ENCODE measurements at regions not wholly inside any gene's neighbourhood (a gene's known extent, or its start where the extent isn't known, plus 50 kb on each side); places are given as distances from the start of the nearest gene placed in this dataset.

- H3K27ac Mint-ChIP-seq: peak overlapping the region; percentile 47
- H3K9me3 Mint-ChIP-seq: peaks cover 11% of the 10 kb centered on the region
- peaks cover 24% of the 10 kb centered on the region for H3K36me3 Mint-ChIP-seq (ENCODE audit: low read depth)
- peak overlapping the region; percentile 60 for H3K4me3 Mint-ChIP-seq
- peaks cover 40% of the 10 kb centered on the region for H3K4me1 Mint-ChIP-seq (ENCODE audit: low read depth)
- H3K27me3 Mint-ChIP-seq (ENCODE audit: low read depth): no peaks in the 10 kb centered on the region
Measured at GRCh38 chr1:193538680-193539079, 352.3 kb upstream of the B3GALT2 start.

GRCh38 chr1:193538003-193538354, 351.6 kb upstream of the B3GALT2 start:
- Mint-ChIP-seq H3K36me3 (ENCODE audit: low read depth) (peaks cover 24% of the 10 kb centered on the region), H3K27me3 (ENCODE audit: low read depth) (no peaks in the 10 kb centered on the region), H3K4me1 (ENCODE audit: low read depth) (peaks cover 40% of the 10 kb centered on the region), H3K27ac (peak overlapping the region; percentile 79), H3K9me3 (peaks cover 11% of the 10 kb centered on the region), H3K4me3 (peak overlapping the region; percentile 43)

GRCh38 chr1:193537266-193538002, 351.0 kb upstream of the B3GALT2 start:
- Mint-ChIP-seq H3K4me1 (ENCODE audit: low read depth) (peaks cover 35% of the 10 kb centered on the region), H3K36me3 (ENCODE audit: low read depth) (peaks cover 23% of the 10 kb centered on the region), H3K9me3 (peaks cover 15% of the 10 kb centered on the region), H3K27ac (peak overlapping the region; percentile 79), H3K27me3 (ENCODE audit: low read depth) (no peaks in the 10 kb centered on the region), H3K4me3 (peak overlapping the region; percentile 43)

GRCh38 chr1:193533853-193534252, 347.4 kb upstream of the B3GALT2 start:
- no peak overlapping the region for H3K4me3 Mint-ChIP-seq
- no peaks in the 10 kb centered on the region for H3K27me3 Mint-ChIP-seq (ENCODE audit: low read depth)
- peaks cover 30% of the 10 kb centered on the region for H3K9me3 Mint-ChIP-seq

GRCh38 chr1:193525917-193526710, 339.7 kb upstream of the B3GALT2 start:
- Mint-ChIP-seq H3K27ac (no peak overlapping the region), H3K4me3 (no peak overlapping the region), H3K4me1 (ENCODE audit: low read depth) (peaks cover 7% of the 10 kb centered on the region), H3K36me3 (ENCODE audit: low read depth) (peaks cover 16% of the 10 kb centered on the region), H3K27me3 (ENCODE audit: low read depth) (no peaks in the 10 kb centered on the region), H3K9me3 (peaks cover 21% of the 10 kb centered on the region)

More at GRCh38 chr1:193533853-193534252, 347.4 kb upstream of the B3GALT2 start:
- peaks cover 22% of the 10 kb centered on the region for H3K36me3 Mint-ChIP-seq (ENCODE audit: low read depth)
- peaks cover 14% of the 10 kb centered on the region for H3K4me1 Mint-ChIP-seq (ENCODE audit: low read depth)
- no peak overlapping the region for H3K27ac Mint-ChIP-seq

GRCh38 chr1:193525411-193525810, 339.0 kb upstream of the B3GALT2 start:
- Mint-ChIP-seq H3K27me3 (ENCODE audit: low read depth) (no peaks in the 10 kb centered on the region), H3K4me3 (no peak overlapping the region), H3K4me1 (ENCODE audit: low read depth) (peaks cover 7% of the 10 kb centered on the region), H3K27ac (no peak overlapping the region), H3K9me3 (peaks cover 16% of the 10 kb centered on the region), H3K36me3 (ENCODE audit: low read depth) (peaks cover 10% of the 10 kb centered on the region)

- Mint-ChIP-seq H3K9me3 (peaks cover 20% of the 10 kb centered on the region), H3K27ac (no peak overlapping the region), H3K4me3 (no peak overlapping the region), H3K4me1 (ENCODE audit: low read depth) (peaks cover 7% of the 10 kb centered on the region), H3K36me3 (ENCODE audit: low read depth) (peaks cover 10% of the 10 kb centered on the region), H3K27me3 (ENCODE audit: low read depth) (no peaks in the 10 kb centered on the region)
Measured at GRCh38 chr1:193524616-193525015, 338.2 kb upstream of the B3GALT2 start.

- Mint-ChIP-seq H3K27ac (no peak overlapping the region), H3K36me3 (ENCODE audit: low read depth) (peaks cover 12% of the 10 kb centered on the region), H3K27me3 (ENCODE audit: low read depth) (no peaks in the 10 kb centered on the region), H3K4me3 (no peak overlapping the region), H3K4me1 (ENCODE audit: low read depth) (peaks cover 7% of the 10 kb centered on the region), H3K9me3 (peaks cover 20% of the 10 kb centered on the region)
Measured at GRCh38 chr1:193524021-193524420, 337.6 kb upstream of the B3GALT2 start.

GRCh38 chr1:193520472-193520871, 334.1 kb upstream of the B3GALT2 start:
- Mint-ChIP-seq H3K36me3 (ENCODE audit: low read depth) (peaks cover 14% of the 10 kb centered on the region), H3K27me3 (ENCODE audit: low read depth) (no peaks in the 10 kb centered on the region), H3K9me3 (peaks cover 20% of the 10 kb centered on the region), H3K4me3 (no peak overlapping the region), H3K4me1 (ENCODE audit: low read depth) (peaks cover 6% of the 10 kb centered on the region), H3K27ac (no peak overlapping the region)

- Mint-ChIP-seq H3K27me3 (ENCODE audit: low read depth) (no peaks in the 10 kb centered on the region), H3K9me3 (peaks cover 17% of the 10 kb centered on the region), H3K27ac (no peak overlapping the region), H3K4me1 (ENCODE audit: low read depth) (peaks cover 4% of the 10 kb centered on the region), H3K36me3 (ENCODE audit: low read depth) (peaks cover 12% of the 10 kb centered on the region), H3K4me3 (no peak overlapping the region)
Measured at GRCh38 chr1:193519922-193520321, 333.5 kb upstream of the B3GALT2 start.

GRCh38 chr1:193516755-193517388, 330.5 kb upstream of the B3GALT2 start:
- peaks cover 17% of the 10 kb centered on the region for H3K9me3 Mint-ChIP-seq
- H3K27me3 Mint-ChIP-seq (ENCODE audit: low read depth): no peaks in the 10 kb centered on the region
- no peak overlapping the region for H3K27ac Mint-ChIP-seq
- no peak overlapping the region for H3K4me3 Mint-ChIP-seq
- H3K36me3 Mint-ChIP-seq (ENCODE audit: low read depth): peaks cover 6% of the 10 kb centered on the region
- H3K4me1 Mint-ChIP-seq (ENCODE audit: low read depth): peaks cover 3% of the 10 kb centered on the region

GRCh38 chr1:193514397-193514796, 328.0 kb upstream of the B3GALT2 start:
- H3K27me3 Mint-ChIP-seq (ENCODE audit: low read depth): no peaks in the 10 kb centered on the region
- H3K36me3 Mint-ChIP-seq (ENCODE audit: low read depth): peaks cover 16% of the 10 kb centered on the region

GRCh38 chr1:193513032-193513431, 326.6 kb upstream of the B3GALT2 start:
- Mint-ChIP-seq H3K27me3 (ENCODE audit: low read depth) (no peaks in the 10 kb centered on the region), H3K4me3 (no peak overlapping the region), H3K36me3 (ENCODE audit: low read depth) (peaks cover 11% of the 10 kb centered on the region), H3K9me3 (peaks cover 29% of the 10 kb centered on the region), H3K27ac (no peak overlapping the region), H3K4me1 (ENCODE audit: low read depth) (peaks cover 3% of the 10 kb centered on the region)

More at GRCh38 chr1:193514397-193514796, 328.0 kb upstream of the B3GALT2 start:
- H3K4me3 Mint-ChIP-seq: no peak overlapping the region
- peaks cover 26% of the 10 kb centered on the region for H3K9me3 Mint-ChIP-seq
- H3K4me1 Mint-ChIP-seq (ENCODE audit: low read depth): peaks cover 3% of the 10 kb centered on the region
- H3K27ac Mint-ChIP-seq: no peak overlapping the region

- no peaks in the 10 kb centered on the region for H3K27me3 Mint-ChIP-seq (ENCODE audit: low read depth)
- H3K36me3 Mint-ChIP-seq (ENCODE audit: low read depth): peaks cover 9% of the 10 kb centered on the region
- H3K27ac Mint-ChIP-seq: no peak overlapping the region
- H3K4me3 Mint-ChIP-seq: no peak overlapping the region
- H3K9me3 Mint-ChIP-seq: peaks cover 27% of the 10 kb centered on the region
- no peaks in the 10 kb centered on the region for H3K4me1 Mint-ChIP-seq (ENCODE audit: low read depth)
Measured at GRCh38 chr1:193504920-193505319, 318.5 kb upstream of the B3GALT2 start.
